ENCODE measurements at regions not wholly inside any gene's neighbourhood (a gene's known extent, or its start where the extent isn't known, plus 50 kb on each side); places are given as distances from the start of the nearest gene placed in this dataset.
A peak's percentile ranks its signal among the peaks of the same experiment; 100 is the strongest.
"Not testable (repeated sequence)": the region's sequence is repeated elsewhere in the genome, so short reads cannot be mapped to it uniquely, and the experiment has no call there.

DNA sequence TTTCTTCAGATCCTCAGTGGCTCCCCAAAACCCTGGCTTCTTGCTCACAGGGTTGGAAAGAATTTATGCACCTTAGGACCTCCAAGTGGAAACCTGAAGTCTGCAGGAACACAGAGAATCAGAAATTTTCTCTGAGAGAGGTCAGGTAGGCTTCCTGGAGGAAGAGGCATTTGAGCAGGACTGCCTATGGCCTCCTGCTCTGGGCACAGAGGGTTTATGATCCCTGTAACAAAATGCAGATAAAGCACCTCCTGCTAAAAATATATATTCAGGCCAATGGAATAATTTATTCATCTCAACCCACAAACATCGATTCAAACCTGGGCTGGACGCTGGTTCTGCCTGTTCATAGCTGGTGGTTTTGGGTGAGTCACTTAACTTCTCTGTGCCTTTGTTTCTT lies 68.1 kb upstream of the FGF3 start:
- DNase-seq (ENCODE audit: low read depth) = no peak

DNA sequence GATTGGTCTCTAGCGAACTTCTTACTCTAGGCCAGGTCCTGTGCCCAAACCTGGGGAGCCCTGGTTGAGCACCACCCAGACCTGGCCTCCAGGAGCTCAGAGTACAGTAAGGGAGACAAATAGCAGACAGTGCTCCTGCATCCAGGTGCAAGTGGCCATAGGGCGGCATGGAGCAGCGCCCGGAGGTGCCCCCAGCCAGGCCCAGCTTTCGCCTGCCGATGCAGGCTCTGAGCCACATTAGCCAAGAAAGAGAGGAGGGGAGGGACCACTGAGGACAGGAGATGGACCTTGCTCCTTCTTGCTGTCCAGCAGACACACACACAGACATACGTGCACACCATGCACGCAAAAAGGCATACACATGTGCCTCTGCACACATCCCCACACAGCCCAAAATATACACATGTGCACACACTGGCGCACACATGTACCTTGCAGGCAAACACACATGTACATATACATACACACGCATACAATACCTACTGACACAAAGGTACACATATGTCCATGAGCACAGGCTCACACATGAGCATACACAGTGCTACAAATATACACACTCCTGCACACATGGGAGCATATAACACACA lies 68.7 kb upstream of the FGF3 start:
- DNase-seq (ENCODE audit: low read depth) = no peak

DNA sequence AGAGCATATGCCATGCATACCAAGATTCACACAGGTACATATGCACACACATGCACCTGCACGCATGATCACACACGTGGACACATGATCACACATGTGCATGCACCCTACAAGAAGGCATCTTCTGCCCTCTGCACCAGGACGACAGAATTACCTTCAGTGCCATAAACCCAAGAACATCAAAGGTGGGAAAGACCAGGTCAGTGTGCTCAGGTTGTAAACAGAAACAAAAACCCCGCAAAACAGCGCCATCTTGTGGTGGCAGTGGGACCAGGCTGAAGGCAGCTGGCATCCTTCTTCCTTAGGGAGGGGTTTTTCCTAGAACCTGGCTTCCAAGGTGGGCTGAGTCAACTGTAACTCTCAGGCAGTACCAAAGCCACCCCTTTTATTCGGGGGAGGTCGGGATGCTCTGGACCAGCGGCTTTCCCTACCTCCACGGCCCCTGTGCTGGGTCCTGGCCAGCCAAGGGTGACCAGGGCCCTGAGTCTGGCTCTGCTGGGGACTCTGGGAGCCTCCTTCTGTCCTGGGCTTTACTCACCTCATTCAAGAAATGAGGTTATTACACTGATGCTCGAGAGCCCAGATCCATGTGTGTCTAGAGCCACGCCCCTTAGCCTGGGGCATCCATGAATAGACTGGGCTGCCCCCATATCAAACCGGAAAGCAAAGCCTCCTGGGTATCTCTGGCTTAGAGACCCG lies 69.4 kb upstream of the FGF3 start:
- DNase-seq (ENCODE audit: low read depth) = peak; percentile 37

DNA sequence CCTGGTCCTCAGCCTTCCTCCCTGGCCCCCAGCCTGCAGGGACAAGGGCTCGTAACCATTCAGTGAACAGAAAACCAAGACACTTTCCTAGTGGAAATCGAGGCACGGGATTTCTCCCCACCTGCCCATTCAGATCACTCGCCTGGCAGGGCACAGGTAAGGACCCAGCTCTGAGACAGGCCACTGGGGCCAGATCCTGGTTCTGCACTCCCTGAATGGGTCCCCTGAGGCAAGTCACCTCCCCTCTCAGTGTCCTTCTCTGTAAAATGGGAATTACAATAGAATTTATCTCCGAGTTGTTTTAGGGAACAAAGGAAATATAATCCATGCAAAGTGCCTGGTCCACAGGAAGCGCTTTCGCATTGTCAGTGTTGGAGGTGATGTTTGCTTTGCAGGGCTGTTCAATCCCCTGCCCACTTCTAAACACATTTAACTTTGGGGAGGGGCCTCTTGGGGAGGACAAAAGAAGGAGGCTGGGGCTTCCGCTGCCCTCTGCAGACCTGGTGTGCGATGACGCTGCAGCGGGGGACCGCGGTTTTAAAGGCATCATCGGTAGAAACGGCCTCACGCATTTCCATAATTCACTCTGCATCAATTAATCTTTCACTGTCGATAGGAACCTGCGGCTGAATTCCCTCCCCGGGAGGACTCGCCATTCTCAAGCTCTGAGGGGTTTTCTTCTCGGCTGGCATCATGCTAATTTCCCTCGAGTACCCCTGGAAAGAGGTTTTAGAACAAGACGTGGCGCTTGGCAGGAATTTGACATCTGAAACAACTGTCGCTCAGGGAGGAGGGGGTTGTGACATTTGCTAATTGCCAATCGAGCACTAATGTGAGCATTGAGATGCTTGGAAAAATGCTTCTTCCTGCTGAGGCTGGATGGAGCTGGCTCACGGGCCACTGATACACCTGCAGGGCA lies 70.4 kb upstream of the FGF3 start:
- no peak for DNase-seq (ENCODE audit: low read depth)

DNA sequence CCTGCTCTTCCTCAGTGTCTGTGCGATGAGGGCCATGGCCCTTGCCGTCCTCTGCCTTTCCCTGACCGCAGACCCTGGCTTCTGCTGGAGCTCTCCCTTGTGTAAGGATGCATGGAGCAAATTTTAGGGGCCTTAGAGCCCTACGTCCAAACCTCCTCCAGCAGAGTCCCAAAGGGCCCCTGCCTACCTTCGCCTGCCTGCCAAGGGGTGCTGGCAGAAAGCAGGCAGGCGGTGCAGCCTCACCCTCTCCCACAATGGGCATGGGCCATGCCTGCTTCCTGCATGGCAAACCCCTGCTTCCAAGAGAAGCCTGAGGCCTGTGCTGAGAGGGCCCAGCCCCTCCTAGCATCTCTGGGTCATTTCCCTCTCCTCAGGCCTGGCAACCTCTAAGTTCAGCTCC lies 71.3 kb upstream of the FGF3 start:
- no peak for DNase-seq (ENCODE audit: low read depth)

DNA sequence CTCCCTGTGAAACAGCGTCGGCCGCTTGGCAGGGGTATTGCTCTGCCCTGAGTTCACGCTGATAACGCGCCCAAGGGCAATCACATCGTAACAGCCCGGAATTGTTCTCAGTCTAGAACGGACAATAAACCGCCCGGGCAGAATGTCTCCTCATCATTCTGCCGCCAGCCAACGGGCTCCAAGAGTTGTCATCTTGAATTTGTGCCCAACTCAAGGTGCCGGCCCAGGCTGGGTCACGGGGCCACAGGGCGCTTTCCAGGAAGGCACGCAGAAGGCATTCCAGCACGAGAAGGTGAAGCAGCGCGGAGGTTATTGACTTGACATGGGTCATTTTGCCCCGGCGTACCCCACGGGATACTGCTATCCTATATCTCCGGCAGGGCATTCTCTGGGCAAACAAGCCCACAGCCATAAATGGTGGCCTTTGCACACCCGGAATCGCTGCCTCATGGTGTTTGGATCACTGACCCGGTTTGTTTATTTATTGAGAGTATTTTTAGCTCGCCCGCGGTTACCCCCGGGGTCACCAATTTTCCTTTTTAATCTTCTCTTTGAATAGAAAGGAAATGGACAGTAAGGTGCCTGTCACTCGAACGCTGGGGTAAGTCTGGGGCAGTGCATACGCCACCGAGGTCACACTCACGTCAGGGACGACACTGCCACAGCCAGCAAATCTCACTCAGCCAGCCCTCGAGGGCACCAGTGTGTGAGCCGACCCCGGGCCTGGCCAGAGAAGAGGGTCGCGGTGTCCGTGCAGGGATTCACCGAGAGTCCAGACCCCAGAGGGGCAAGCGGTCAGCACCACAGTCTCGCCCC lies 72.4 kb upstream of the FGF3 start:
- DNase-seq (ENCODE audit: low read depth) = no peak

DNA sequence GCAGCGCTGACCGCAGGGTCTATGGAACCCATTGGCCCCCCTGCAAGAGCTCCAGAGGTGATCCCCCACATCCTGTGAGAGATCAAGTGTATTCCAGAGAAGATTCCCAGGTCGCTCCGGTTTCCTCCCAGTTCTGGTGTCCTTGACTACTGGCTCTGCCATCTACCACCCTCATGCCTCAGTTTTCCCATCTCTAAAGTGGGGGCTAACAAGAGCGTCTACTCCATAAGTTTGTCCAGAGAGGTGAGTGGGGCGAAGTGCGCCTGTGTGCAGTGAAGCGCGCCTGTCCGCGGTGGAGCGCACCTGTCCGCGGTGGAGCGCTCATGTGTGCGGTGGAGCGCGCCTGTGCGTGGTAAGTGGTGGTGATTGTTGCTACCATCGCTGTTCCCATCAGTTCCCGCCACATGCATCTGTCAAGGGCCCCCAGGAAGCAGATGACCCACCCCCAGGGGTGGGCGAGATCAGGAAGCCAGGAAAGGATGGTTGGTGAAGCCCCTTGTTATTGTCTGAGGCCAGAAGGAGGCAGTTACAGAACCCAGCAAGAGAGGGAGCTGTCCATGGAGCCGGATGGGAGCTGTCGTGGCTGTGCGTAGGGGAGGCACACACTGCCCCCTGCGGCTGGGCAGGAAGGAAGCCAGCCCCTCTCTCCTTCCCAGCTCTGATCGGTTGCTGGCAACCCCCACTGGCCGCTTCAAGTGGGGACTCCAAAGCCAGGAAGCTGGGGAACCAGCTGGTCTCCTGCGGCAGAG lies 73.2 kb upstream of the FGF3 start:
- no peak for DNase-seq (ENCODE audit: low read depth)

DNA sequence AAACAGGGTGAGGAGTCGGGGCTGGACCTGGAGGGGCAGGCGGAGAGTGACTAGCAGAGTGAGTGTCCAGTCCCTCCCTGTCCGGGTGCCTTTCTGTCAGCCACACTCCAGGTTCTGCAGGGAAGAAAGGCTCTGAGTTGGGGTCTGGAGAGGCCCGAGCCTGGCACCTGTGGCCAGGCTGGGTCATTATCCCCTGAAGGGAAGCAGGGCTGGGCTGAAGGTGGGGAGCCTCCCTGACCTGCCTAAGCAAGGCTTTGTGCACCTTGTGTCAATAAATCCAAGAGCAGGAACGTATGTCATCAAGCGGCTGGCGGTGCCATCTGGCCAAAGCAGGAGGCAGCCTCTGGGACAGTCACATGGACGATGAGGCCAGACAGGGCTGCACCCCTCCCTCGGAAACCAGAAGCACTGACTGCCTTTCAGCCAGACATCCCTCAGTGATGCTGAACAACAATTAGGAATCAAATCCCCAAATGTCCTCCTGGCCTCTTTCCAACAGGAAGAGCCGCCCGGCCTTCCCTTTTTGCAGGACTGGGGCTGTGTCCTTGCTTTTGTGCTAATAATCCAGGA lies 73.9 kb upstream of the FGF3 start:
- DNase-seq (ENCODE audit: low read depth) = no peak

DNA sequence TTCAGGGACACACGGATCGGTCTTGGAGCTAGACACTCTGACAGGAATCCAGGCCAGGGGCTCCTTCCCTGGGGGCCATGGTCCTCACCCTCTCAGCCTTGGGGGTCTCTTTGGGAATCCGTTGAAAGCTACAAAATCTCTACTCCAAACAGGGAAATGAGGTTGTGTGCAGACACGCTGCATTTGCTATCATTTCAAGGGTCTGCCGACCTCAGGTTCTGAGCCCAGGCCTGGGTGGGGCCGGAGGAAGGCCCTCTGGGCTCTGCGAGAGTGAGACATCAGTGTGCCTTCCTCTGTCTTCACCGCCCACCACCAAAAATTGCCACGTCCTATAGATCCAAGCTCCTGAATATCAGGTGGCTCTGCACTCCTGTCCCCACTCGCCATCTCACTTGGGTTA lies 74.4 kb upstream of the FGF3 start:
- no peak for DNase-seq (ENCODE audit: low read depth)

DNA sequence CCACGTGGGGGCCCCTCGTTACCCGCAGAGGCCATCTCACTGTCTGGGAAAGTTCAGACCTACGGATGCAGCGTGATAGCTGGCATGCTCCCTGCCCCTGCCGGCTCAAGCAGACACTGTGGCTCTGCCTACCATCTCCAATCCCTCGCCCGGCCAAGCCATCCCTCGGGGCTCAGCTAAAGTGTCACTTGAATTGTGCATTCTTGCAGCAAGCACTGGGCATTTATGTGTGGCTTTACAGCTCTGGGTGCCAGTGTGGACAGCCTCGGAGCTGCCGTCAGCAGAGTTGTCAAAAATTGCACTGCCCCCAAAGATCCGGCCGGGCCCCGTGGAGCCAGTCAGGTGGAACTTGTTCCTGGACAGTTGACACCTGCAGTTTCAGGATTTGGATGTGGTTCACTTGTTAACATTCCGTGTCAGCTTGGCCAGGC lies 75.0 kb upstream of the FGF3 start:
- no peak for DNase-seq (ENCODE audit: low read depth)

DNA sequence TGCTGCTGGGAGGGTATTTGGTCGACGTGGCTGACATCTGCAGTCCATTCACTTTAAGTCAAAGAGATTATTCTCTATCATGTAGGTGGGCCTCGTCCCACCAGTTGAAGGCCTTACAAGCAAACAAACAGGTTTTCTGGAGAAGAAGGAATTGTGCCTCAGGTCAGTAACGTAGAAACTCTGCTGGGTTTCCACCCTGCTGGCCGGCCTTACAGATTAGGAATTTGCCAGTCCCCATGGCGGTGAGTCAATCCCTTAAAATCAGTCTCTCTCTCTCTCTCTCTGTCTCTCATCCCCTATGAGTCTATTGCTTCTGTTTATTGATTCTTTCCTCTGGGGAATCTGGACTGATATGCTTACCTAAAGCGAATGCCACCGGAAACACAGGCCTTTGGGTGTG lies 75.4 kb upstream of the FGF3 start:
- DNase-seq (ENCODE audit: low read depth) = no peak

DNA sequence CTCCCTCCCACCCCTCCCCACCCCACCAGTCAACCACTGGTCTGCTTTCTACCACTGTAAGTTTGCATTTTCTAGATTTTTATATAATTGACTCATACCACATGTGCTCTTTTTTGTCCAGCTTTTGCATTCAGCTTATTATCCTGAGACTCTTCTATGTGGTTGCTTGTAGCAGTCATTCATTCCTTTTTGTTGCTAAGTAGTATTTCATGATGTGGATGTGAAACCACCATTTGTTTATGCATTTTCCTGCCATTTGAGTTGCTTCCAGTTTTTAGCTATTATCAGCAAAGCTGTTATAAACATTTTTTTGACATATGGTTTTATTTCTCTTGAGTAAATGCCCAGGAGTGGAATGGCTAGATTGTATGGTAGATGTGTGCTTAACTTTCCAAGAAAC lies 77.0 kb upstream of the FGF3 start:
- DNase-seq (ENCODE audit: low read depth) = no peak

DNA sequence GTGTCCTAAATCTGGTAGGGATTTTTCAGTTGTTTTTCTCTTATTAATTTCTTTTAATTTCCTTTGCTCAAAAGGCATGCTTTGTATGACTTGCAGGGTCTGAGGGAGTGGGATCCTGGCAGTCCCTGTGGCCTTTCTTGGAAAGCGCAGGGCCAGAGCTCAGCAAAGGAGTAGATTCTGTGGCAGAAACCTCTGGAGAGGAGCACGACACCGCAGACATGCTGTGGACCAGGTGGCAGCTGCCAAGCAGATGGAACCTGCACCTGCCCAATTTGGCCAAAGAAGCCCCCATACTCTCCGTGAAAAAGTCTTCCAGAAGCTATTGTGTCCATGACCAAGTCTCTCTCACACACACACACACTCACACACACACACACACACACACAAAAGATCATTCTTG lies 78.9 kb upstream of the FGF3 start:
- no peak for DNase-seq (ENCODE audit: low read depth)

DNA sequence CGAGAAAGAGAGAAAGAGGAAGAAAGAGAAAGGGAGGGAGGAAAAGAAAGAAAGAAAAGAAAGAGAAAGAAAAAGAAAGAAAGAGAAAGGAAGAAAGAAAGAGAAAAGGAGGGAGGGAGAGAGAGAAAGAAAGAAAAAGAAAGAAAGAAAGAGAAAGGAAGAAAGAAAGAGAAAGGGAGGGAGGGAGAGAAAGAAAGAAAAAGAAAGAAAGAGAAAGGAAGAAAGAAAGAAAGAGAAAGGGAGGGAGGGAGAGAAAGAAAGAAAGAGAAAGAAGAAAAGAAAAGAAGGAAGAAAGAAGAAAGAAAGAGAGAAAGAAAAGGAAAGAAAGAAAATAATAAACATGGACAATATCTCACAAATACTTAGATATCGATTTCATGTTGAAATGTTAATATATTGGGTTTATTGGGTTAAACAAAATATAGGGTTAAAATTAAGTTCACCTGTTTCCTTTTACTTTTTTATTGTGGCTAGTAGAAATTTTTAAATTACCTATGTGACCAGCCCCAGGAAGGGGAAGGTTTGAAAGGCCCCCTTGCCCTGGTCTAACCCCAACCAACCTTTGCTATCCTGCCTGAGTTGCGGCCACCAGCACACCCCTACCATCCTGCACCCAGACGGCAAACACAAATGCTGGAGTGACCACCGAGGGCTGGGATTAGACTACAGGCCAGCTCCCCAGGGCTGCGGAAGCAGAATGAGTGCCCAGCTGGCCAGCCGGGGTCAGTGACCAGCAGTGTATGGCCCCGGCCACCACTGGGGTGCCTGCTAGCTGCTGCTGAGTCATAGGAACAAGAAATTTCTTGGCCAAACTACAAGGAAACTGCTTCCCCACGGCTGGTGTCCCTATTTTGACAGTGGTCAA lies 81.0 kb upstream of the FGF3 start:
- DNase-seq (ENCODE audit: low read depth) = no peak

DNA sequence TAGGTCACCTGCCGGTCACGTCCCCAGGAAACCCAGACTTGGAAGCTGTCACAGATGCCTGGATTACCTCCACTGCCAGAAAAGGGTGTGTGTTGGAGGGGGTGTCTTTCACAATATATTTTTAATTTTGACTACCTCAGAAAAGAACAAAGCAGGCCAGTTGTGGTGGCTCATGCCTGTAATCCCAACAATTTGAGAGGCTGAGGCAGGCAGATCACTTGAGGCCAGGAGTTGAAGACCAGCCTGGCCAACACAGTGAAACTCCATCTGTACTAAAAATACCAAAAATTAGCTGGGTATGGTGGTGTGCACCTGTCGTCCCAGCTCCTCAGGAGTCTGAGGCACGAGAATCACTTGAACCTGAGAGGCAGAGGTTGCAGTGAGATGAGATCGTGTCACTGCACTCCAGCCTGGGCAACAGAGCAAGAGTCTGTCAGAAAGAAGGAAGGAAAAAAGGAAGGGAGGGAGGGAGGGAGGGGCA lies 81.6 kb upstream of the FGF3 start:
- DNase-seq (ENCODE audit: low read depth) = not testable (repeated sequence)

DNA sequence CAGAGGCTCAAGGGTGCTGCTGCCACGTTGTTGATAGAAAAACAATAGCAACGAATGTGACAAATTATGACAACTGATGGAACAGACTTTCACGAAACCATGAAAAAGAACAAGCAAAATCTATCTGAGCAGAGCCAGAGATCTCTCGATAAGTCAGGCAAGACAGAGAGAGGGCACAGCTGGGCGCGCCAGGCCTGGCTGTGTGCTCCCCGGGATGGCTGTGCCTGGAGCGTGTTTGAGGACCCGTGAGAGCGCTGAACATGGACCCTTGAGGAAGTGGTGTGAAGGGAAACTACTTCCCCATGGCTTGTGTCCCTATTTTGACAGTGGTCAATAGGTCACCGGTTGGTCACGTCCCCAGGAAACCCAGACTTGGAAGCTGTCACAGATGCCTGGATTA lies 83.1 kb upstream of the FGF3 start:
- no peak for DNase-seq (ENCODE audit: low read depth)

DNA sequence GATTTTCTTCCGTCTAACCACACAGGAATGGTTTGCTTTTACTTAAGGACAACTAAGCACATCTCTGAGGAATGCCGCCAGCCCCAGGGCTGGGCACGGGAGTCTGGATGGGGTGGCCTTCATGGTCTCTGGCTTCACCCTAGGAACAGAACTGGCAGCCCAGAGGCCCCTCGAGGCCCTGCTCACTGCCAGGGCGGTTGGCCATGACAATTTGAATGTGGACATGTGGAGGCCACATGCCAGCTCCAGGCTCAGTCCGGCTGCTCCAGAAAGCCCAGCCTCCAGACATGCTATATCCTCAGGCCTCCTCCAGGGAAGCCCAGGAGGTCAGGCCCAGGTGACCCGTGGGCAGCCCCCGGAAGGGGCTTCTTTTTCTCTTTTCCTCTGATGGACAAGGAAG lies 84.0 kb upstream of the FGF3 start:
- DNase-seq (ENCODE audit: low read depth) = no peak

DNA sequence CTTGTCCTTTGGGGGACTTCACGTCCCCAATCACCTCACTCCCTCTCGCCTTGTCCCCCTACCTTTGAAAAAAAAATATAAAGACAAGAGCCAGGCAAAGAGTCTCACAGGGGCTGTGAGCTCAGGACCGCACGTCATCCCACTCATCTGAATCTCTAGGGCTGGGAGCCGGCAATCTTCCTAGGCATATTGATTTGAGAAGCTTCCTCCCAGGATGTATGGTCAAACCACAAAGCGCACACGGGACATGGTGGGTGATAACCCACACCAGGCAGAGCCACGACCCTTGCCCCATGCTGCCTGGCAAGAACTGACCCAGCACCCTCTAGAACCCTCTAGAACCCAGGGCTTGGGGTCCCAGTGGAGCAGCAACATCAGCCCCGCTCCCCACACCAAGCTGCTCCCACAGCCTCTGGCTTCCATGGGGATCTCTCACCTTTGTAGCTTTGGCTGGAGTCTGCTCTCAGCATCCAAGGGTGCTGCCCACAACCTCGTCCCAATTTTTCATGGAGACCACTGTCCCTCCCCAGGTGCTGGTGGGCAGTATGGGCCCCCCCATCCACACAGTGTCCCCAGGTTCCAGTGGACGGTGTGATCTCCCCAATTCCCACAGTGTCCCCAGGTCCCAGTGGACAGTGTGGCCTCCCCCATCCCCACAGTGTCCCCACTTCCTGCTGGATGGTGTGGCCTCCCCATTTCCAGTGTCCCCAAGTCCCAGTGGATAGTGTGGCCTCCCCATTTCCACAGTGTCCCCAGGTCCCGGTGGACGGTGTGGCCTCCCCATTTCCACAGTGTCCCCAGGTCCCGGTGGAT lies 85.2 kb upstream of the FGF3 start:
- no peak for DNase-seq (ENCODE audit: low read depth)

DNA sequence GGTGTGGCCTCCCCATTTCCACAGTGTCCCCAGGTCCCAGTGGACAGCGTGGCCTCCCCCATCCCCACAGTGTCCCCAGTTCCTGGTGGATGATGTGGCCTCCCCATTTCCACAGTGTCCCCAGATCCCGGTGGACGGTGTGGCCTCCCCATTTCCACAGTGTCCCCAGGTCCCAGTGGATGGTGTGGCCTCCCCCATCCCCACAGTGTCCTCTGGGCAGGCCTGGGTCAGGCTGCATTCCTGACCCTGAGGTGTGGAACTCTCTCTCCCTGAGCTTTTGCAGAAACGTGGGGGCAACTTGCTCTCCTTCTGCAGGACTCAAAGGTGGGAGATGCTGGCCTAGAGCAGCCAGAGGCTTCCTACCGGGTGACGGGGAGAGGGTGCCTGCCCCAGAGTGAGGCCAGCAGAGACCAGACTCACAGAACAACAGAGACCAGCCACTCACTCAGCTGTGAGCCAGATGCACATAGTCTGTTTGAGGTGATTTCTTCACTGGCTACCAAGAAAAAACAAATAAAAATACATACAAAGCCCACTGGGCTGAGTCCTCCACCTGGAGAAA lies 85.8 kb upstream of the FGF3 start:
- DNase-seq (ENCODE audit: low read depth) = no peak
